ENCODE measurements at regions not wholly inside any gene's neighbourhood (a gene's known extent, or its start where the extent isn't known, plus 50 kb on each side); places are given as distances from the start of the nearest gene placed in this dataset.

DNA sequence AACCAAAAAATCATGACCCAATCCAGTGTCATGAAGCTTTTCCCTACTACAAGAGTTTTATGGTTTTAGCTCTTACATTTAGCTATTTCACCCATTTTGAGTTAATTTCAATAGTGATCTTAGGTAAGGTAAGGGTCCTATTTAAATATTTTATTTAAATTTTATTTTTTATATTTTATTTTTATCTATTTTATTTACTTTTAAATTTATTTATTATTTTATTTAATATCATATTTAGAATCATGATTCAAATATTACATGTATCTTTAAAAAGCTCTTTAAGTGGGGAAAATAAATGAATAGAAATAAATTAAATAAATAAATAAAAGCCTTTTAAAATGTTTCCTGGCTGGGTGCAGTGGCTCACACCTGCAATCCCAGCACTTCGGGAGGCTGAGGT is 276.0 kb downstream of the SKIDA1 start:
- no peak for DNase-seq

DNA sequence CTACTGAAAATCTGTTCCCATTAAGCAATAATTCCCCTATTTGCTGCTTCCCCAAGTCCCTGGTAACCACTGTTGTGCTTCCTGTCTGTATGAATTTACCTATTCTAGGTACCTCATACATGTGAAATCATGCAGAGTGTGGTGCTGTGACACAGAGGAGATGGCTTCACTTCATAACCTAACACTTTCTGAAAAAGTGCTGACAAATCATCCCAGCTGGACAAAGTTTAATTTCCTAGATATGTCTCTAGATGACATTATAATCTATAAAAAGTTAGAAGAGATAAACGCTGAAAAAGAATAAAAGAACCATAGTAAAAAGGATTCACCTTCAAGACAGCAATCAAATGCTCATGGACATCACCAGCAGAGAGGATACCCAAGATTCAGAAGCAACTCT is 277.9 kb downstream of the SKIDA1 start:
- no peak for DNase-seq

DNA sequence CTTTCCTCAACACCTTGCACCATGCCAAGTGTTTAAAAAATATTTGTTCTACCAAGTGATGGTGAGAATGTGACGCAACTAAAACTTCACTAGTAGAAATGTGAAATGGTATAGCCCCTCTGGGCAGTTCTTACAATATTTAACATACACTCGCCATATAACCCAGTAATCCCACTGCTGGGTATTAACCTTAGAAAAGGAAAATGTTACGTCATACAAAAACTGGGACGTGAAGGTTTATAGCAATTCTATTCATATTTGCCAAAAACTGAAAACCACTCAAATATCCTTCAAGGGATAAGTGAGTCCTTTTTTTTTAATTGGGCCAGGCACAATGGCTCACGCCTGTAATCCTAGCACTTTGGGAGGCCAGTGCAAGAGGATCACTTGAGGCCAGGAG is 279.3 kb downstream of the SKIDA1 start:
- no peak for DNase-seq

DNA sequence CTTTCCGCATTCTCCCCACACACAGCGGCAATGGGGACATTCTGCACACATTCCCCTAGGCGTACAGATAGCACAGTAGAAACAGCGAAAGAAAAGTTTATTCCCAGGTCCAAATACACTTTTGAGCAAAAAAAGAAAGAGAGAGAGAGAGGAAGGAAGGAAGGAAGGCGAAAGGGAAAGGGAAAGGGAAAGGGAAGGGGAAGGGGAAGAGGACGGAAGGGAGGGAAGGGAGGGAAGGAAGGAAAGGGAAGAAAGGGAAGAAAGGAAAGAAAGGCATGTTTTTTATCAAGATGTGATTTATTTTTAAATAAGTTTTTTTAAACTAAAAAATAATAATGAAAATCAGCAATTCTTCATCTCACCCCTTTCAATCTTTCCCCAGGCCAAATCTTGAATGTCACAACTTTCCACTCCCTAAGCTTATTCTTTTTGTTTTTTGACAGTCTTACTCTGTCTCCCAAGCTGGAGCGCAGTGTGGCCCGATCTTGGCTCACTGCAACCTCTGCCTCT is 281.7 kb downstream of the SKIDA1 start:
- DNase-seq: no peak

DNA sequence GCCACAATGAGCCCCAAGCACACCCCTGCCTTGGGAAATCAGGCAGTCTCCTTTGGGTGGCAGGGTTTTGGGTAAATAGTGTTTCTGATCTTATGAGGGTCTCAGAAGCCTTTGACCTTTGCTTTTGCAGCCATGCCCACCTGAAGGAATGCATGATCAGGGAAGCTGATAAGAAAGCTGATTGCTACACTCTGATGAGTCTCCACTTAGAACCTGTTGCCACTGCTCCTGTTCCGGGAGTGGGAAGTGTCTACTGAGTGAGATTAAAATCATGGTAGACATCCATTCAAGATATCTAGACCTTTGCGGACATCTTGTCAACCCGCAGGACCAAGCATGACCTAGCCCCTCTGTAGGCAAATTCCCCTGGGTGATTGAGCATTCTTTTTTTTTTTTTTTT is 282.6 kb downstream of the SKIDA1 start:
- DNase-seq: no peak

DNA sequence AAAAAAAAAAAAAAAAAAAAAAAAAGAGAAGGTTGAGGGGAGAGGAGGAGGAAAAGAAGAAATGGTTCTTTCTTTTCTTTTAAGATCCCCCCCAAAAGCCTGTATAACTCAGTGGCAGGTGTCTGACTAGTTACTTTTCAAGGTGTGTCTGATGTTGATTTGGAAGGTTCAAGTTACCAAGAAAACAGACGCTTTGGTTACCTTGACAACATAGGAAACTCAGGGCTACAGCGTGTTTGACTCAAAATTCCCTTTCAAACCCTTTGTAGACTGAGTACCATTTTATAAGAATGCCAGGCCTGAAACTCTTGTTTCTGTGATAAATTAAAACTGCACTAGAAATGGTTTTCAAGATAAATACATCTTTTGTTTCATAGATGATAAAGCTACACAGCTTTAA is 286.8 kb downstream of the SKIDA1 start:
- no peak for DNase-seq

DNA sequence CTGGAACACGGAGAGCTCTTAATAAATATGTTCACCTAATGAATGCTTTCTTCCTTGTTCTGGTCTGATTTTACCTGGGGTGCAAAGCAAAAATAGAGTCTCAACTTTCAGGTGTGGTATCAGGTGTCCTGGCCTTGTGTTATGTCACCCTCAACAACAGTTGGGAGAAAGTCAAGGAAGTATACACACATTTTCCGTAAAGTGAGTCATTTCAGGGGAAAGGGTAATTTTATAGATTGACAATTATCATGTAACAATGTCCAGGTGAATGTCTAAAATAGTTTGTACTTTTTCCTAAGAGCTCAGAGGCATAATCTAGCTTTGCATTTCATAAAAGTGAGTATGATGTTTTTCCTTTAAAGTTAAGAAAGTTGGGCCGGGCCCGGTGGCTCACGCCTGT is 287.4 kb downstream of the SKIDA1 start:
- no peak for DNase-seq

DNA sequence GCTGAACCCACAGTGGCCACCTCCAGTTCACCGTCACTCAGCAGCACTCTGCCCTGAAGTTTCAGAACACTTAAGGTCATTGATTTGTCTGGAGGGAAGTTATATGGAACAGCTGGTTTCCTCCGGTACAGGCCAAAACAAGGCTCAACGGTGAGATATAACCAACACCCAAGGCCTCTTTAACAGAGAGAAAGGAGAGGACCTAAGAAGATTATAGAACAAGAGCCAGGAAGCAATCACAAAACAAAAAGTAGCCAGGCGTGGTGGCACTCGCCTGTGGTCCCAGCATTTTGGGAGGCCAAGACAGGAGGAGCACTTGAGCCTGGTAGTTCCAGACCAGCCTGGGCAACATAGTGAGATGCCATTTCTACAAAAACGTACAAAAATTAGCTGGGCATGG is 290.7 kb downstream of the SKIDA1 start:
- DNase-seq: peak; percentile 0

DNA sequence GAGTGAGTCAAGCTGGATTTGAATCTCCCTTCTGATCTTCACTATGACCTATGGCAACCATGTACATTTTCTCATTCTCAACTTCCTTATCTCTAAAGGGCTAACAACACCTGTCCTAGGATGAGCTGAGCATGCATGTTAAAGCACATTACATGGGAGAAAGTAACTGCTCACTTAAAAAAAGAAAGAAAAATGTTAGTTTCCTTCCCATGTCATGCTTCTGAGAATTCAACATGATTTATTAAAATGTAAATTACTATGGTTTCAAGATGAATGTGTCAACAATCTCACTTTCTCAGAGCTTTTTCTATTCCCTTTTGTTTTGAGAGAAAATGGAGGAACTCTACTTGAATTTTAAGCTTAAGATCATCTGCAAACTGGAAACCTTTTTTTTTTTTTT is 295.3 kb downstream of the SKIDA1 start:
- DNase-seq: no peak

DNA sequence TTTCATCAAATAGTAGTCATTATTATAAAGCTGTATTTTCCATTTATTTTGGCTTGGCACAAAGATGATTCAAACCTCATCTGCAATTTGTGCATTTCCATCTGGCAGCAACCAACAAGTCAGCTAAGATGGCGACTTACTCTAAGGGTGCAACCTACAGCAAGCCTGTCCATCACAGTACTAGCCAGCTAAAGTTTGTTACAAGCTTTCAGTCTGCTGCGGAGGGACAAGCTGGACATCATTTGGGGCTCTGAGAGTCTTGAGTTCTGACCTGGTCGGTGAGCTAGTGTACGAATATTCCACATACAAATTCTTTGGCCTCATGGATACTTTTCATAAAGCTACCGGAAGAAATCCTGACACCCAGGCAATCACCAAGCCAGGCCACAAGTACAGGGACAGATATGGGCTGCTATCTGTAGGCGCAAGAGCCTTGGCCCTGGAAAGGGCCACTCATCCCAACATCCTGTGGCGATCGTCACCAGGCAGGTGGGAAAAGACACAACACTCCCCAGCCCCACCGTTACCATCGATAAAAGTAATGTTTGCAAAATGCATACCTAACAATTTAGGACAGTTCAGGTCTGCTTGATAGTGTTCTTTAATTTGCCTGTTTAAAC is 307.6 kb downstream of the SKIDA1 start:
- no peak for DNase-seq

DNA sequence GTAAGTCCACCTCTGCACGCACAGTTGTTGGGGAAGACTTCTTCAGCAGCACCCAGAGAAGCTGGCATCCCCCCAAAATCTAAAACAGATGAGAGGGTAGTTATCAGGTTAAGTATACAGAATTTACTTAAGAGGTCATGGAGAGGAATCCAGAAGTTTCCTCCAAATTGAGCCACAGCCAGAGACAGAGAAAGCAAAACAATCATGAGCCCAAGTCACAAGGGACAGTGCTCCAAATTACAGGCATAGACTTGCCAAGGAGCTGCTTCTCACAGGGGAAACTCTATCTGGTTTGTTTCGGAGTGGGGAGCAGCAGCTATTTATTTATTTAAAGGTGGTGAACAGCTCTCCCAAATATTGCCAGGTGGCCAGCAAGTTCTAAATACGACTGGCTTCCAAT is 308.4 kb downstream of the SKIDA1 start:
- no peak for DNase-seq

DNA sequence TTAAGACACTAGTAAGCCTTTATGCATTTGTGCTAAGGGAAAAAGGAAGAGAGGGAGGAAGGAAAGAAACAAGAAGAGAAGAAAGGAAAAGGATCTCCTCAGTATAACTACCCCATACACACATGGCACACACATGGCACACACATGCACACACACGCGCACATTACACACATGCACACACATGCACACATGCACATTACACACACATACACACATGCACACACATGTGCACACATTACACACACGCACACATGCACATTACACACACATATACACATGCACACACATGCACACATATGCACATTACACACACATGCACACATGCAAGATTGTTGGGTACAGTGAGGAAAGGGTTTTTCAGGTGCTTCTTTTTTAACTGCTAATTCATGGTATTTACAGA is 311.2 kb downstream of the SKIDA1 start:
- DNase-seq: no peak

DNA sequence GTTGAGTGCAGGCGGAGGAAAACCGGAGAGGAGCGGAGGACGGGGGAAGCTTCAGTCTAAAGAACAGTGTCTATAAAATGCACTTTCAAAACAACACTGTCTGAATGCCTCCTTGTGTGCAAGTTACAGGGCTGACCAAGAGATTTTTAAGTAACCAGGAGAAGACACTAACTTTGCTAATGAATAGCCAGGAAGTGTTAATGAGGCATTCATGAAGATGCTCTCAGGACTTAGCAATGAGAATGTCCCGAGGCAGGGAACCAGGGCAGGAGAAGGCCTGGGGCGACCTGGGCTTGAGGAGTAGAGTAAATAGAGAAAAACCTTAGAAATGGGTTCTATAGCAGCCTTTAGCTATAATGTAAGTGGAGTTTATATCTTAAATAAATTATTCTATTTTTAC is 312.1 kb downstream of the SKIDA1 start:
- no peak for DNase-seq

DNA sequence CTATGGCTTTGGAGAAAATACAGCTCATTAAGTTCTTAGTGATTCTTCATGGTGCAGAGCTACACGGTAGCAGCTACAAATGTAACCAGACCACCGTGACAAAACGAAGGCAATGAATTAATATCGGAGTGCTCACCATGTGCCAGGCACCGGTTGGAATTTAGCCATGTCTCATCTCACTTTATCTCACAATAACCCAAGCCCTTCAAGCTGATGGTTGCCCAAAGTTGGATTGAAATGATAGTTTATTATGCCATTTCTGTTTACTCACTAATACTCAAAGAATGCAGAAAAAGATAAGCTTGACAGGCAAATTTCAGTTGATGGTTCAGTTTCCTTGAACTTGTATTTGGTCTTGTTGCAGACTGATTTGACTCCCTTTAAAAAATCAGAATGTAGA is 312.6 kb downstream of the SKIDA1 start:
- DNase-seq: no peak

DNA sequence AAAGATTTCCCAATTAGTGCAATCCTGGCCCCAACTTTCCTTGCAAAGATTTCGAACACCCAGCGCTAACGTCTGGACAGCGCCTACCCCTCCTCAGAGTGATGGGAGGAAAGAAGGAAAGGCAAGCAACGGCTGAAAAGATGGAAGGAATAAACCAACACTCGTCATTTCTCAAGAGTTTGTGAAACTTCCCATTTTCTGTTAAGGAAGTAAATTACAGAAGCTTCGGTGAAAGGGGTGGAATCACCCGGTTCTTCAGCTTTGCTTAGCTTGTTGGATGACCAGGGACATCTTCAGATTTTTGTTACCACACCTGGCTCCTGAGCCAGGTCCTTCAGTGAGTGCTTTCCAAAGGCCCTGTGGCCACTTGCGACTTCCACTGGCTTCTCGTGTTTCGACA is 313.1 kb downstream of the SKIDA1 start:
- DNase-seq: no peak

DNA sequence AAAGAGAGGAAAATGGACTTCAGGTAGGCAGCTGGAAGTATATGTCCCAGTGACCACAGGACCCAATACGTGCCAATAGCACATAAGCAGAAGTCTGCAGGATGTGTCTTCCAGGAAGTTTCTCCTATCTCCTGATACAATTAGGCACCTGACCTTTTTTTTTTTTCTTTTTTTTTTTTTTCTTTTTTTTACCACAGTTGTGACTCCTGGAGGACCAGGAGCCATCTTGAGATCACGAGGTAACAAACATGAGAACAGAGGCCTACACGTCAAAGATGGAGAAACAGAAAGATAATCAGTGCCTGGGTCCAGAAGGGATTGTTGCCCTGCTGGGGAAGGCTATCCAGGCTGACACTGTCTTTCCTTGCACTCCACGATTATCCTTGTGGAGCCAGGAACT is 312.4 kb upstream of the NEBL start:
- no peak for DNase-seq

DNA sequence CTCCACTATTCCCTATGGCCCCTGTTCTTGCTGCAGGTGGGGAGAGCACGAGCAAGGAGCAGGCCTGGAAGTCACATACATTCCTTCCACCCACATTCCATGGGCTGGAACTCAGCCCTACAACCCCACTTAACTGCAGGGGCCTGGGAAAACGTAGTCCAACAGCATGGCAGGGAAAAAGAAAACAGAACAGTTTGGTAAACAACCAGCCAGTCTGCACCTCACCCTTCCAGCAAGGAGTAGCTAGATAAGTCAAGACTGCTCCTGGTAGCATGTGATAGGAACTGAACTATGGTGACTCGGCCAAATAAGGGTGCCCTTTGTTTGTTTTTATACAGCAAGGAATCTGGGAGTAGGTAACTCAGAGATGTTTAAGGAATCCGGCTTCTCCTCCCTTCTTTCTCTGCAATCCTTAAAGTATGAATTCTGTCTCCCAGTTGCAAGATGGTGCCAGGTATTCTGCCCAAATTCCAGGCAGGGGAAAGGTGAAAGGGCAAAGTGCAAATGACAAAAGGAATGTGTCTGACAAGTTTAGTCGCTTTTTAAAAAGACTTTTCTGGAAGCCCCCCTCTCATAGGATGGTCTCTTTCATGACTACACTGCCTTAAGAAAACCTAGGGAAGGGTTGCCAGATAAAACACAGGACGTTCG is 311.7 kb upstream of the NEBL start:
- no peak for DNase-seq

DNA sequence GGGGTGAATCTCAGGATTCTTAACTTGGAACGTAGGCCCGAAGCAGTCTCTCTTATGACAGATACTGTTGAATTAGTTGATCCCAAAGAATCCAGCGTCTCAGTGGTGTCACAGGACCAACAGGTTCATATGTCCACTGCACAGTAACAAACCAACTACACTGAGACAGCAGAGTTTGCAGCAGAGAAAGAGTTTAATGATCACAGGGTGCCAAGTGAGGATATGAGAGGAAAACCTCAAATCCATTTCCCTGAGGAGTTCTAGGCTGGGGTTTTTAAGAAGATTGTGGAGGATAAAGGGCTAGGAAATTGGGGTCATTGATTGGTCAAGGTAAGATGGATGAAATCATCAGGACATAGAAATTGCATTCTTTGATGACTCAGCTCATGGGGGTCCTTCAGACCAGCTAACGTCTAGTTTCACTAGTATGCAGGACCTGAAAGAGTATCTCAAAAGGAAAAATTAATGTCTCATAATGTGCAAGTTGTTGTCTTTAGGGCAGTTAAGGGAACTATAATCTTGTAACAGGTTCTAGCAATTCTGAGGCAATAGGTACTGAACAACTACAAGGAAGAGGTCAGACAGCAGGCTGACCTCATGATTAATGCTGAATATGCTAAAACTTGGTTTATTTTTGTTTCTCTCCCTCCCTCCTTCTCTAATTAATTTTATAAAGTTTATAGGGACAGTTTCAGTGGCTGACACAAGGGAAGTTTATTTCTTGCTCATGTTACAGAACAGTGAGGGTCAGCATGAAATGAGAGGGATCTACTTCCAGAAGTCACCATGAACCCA is 310.9 kb upstream of the NEBL start:
- DNase-seq: no peak

DNA sequence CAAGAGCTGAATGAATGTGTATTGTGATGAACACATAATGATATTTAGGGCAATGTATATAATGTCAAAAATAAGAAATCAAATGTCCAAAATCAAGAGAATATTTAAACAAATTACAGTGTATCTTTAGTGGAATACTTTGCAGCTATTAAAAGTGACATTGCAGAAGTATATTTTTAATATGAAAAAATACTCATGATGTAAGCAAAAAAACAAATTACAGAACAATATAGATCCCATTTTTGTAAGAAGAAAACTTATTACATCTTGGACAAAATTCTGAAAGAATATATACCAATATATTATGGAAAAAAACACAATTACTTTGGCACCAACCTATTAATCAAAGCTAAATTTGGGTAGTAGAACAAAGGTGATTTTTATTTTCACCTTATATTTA is 308.2 kb upstream of the NEBL start:
- no peak for DNase-seq

DNA sequence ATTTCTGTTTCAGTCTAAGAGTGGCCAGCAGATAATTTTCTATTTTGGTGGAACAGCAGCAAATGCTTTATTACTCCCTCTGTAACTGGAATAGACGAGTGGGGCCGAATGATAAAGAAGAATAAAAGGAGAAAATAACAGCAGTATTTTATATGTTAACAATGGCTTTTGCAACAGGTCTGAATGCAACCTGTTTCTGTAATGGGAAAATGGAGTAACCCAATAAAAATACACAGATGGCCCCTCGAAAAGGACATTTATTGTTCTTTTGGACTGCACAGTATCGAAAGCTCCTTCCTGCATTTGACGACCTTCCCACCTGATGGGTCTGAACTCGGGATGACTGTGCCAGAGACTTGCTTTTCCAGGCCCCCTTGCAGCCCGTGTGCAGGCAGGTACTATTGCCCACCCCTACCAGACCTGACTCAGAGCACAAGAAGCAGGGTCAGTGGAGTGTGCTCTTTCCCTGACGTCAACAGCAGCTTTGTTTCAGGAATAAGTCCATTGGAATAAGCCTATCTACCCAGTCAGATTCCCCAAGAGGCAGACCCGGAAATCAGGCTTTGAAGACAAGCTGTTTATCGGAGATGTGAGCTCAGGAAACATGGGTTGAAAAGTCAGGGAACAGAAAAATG is 306.5 kb upstream of the NEBL start:
- peak; percentile 3 for DNase-seq

DNA sequence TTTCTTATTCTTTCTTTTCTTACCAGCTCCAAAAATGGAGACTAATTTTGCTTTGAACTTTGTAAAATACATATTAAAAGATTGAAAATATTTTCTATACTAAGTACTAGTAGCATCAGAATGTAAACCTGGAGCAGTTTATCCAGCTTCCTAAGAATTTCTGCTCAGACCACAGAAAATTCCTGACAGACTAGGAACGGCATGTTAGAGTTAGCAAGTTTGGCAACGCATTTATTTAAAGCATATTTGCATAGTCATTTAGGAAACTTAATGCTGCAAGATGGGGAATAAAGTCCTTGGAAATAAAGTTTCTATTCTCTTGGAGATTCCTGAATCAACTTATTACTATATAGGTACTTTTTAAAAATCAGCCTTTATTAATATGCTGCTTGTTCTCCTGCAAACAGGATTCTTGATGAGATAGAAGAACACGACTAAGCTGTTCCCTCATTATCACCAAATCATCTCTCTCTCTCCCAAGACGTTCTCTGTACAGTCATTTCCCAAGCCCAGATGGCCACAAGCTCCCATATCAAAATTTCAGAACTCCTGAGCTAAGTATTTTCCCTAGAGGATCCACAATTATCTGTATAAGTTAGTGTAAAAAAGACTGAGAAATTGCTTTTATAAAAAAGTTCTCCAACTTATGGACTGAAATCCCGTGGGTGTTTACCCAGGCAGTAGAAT is 305.8 kb upstream of the NEBL start:
- DNase-seq: no peak

DNA sequence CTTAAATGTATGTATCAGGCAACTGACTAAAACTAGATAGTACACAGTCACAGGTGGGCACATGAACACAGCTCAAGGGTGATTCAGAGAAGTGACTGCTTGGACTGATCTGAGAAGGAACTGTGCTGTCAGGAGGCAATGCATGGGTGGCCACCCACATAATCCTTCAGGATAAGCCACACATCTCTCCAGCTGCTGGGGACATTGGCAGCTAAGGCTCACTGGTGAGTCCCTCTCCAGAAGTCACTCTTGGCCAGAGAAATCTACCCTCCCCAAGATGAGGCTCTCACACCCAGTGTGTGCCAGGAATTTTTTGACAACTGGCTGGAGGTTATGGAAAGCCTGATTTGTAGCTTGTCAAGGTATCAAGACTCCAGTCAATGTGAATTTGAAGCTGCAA is 302.4 kb upstream of the NEBL start:
- no peak for DNase-seq

DNA sequence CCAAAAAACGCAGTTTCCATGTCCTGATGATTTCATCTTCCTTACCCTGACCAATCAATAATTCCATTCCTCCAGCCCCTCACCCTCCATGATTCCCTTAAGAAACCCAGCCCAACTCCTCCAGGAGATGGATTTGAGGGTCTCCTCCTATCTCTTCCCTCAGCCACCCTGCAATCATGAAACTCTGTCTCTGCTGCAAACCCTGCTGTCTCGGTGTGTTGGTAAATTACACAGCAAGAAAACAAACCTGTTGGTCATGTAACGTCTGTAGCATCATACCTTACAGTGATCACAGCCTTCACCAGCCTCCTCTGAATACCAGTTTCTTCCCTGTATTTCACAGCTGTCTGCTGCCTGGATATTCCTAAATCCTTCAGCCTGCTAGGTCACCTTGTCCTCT is 300.7 kb upstream of the NEBL start:
- DNase-seq: no peak
